ENCODE measurements at regions not wholly inside any gene's neighbourhood (a gene's known extent, or its start where the extent isn't known, plus 50 kb on each side); places are given as distances from the start of the nearest gene placed in this dataset.

DNA sequence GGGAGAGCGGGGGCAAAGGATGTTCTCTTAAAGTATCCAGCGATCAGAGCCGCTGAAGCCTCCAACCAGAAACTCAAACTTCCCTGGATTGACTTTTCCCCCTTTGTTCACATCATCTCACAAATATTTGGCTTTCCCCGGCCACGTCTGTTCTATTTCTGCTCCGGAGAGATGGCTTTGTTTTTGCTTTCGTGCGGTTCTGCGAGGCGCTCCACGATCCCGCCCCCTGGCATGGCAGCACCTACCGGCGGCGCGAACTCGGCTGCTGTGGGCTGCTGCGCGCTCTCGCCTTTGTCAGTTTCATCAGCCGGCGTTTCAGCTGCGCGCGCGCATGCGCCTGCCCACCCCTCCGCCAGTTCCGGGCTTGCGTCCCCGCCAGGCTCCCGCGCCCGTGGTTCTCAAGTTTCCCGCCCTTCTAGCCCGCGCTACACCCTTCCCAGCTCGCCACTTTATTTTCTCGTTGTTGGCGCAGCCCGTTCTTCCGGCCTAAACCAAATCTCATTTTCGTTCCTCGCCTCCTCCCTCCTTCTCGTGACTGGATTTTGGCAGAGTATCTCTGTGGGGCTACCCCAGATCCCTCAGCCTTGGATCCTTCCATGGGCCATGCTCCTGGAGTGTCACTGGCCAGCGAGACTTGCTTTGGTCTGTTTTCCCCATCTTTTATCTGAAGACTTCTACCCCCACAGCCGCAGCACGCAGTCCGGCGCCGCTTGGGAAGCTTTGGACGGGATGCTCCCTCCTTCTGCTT, 98.0 kb downstream of the INSIG2 start:
- DNase-seq (ENCODE audit: low spot score), result peak; percentile 97

GRCh38 chr2:118185210-118186109, 97.2 kb downstream of the INSIG2 start:
- peak; percentile 73 for DNase-seq (ENCODE audit: low spot score)

DNA sequence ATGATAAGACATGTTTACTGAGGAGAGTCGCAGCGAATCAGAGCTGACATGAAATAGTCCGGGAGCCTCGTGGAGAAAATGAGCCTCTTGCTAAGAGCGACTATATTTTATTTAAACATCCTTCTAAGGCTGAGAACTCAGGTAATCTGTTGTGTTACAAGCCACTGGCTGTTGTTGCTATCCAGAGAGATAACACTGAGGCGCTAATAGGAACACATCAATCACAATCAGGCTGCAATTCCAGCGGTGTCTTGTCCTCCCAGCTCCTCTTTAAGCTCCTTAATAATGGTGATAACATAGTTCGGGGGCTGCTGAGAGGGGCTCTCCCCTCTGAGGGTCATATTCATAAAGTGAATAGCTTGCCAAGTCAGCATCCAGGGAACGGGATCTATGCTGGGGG, 95.1 kb downstream of the INSIG2 start:
- DNase-seq (ENCODE audit: low spot score), result no peak

GRCh38 chr2:118179445-118179844, 91.2 kb downstream of the INSIG2 start:
- DNase-seq (ENCODE audit: low spot score), result no peak

DNA sequence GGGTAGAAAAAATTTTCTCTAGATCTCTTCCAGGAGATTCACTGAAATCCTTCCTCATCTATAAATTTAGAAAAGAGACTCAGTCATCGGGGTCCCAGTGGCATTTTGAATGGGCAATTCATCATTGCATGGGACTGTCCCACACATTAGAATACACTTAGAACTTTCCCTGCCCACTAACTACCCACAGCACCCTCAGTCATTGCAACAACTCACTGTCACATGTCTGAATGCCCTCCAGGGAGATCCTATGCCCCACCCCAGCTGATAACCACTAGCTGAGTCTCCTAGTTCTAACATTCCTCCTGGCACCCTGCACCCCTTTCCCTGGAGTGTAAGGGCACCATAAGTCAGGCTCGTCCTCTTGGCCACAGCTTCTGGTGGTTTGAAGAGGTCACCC, 89.6 kb downstream of the INSIG2 start:
- DNase-seq (ENCODE audit: low spot score), result no peak

- DNase-seq (ENCODE audit: low spot score), result no peak
Measured at GRCh38 chr2:118177318-118177717, 89.0 kb downstream of the INSIG2 start.

DNA sequence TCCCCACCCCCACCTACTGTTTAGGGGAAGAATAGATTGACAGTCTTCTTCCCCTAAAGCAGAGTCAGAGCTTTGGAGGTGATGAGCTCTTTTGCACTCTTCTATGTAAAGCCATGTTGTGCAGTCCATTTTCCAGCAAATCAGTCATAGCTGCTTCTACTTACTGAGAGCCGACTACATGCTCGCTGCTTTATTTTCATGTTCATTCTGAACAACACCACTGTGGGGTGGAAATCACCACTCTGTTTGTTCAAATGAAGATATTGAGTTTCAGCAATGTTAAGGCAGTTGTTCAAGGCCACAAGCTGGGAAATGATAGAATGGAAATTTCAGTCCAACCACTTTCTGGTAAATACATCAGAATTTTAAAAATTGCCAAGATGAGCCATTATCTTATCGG, 88.3 kb downstream of the INSIG2 start:
- DNase-seq (ENCODE audit: low spot score), result no peak

DNA sequence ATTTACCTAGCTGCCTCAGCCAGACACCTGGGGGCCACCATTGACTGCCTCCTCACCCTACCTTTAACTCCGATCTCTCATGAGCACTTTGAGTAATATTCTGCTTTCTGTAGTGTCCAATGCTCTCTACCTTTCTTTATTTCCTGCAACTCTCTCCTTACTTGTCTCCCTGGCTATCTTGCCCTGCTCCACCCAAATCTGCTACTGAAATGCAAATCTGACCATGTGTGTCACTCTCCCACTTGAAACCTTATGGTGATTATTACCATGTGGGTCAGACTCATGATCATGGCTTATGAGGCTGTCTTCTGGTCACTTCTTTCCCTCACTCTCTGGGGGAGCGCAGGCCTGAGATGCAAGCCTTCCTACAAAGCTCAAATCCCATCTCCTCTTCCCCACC, 83.3 kb downstream of the INSIG2 start:
- DNase-seq (ENCODE audit: low spot score), result no peak

GRCh38 chr2:118169359-118170005, 81.2 kb downstream of the INSIG2 start:
- DNase-seq (ENCODE audit: low spot score), result peak; percentile 51

DNA sequence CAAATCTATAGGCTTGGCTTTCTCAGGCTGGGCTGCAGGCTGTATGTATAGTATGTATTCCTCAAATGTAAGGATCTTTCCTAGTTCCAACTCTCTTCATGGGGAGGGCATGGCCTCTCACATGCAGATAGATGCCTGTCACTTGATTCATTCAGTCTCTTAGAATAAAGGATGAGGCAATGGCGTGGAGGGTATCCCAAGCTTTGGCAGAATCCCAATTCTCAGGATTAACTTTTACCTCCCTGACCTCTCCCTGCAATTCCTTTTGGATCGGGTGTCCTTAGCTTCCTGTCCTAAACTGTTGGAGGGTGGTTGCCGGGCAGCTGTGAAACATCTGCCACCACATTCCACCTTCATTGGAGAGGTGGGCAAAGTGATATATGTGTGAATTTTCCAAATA, 80.3 kb downstream of the INSIG2 start:
- no peak for DNase-seq (ENCODE audit: low spot score)

- DNase-seq (ENCODE audit: low spot score), result no peak
Measured at GRCh38 chr2:118167026-118167425, 78.8 kb downstream of the INSIG2 start.

DNA sequence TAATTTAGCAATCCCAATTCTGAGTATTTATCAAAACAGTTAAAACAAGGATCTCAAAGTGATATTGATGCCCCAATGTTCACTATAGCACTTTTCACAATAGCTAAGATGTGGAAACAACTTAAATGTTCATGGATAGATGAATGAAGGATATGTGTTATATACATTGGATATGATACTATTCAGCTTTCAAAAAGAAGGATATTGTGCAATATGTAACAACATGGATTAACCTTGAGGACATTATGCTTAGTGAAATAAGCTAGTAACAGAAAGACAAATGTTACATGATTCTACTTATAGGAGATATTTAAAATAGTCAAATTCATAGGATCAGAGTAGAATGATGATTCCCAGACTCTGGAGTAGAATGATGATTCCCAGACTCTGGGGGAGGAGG, 78.0 kb downstream of the INSIG2 start:
- no peak for DNase-seq (ENCODE audit: low spot score)

GRCh38 chr2:118165595-118165994, 77.3 kb downstream of the INSIG2 start:
- no peak for DNase-seq (ENCODE audit: low spot score)
